ENCODE measurements at regions not wholly inside any gene's neighbourhood (a gene's known extent, or its start where the extent isn't known, plus 50 kb on each side); places are given as distances from the start of the nearest gene placed in this dataset.

- no peak for DNase-seq
Measured at GRCh38 chr4:23241408-23241807, 548.7 kb downstream of the GBA3 start.

GRCh38 chr4:23238848-23239247 is 546.1 kb downstream of the GBA3 start:
- DNase-seq = no peak

GRCh38 chr4:23237771-23238170 is 545.0 kb downstream of the GBA3 start:
- DNase-seq = no peak

GRCh38 chr4:23235628-23236390 is 543.1 kb downstream of the GBA3 start:
- DNase-seq = no peak

GRCh38 chr4:23234716-23235115 is 542.0 kb downstream of the GBA3 start:
- no peak for DNase-seq

GRCh38 chr4:23234018-23234417 is 541.3 kb downstream of the GBA3 start:
- no peak for DNase-seq

GRCh38 chr4:23233596-23233995 is 540.9 kb downstream of the GBA3 start:
- no peak for DNase-seq

- DNase-seq = no peak
Measured at GRCh38 chr4:23232987-23233386, 540.2 kb downstream of the GBA3 start.

GRCh38 chr4:23225564-23225963 is 532.8 kb downstream of the GBA3 start:
- DNase-seq = no peak

- DNase-seq = no peak
Measured at GRCh38 chr4:23224684-23225420, 532.1 kb downstream of the GBA3 start.

- no peak for DNase-seq
Measured at GRCh38 chr4:23220911-23221310, 528.2 kb downstream of the GBA3 start.

- DNase-seq = no peak
Measured at GRCh38 chr4:23219779-23220408, 527.2 kb downstream of the GBA3 start.

GRCh38 chr4:23213198-23213597 is 520.5 kb downstream of the GBA3 start:
- DNase-seq = no peak

GRCh38 chr4:23212558-23212957 is 519.8 kb downstream of the GBA3 start:
- DNase-seq = no peak

- DNase-seq = no peak
Measured at GRCh38 chr4:23207059-23207458, 514.3 kb downstream of the GBA3 start.

GRCh38 chr4:23202712-23203247 is 510.0 kb downstream of the GBA3 start:
- DNase-seq = no peak

- DNase-seq = no peak
Measured at GRCh38 chr4:23194751-23195150, 502.0 kb downstream of the GBA3 start.

GRCh38 chr4:23174179-23174578 is 481.4 kb downstream of the GBA3 start:
- DNase-seq = no peak

- peak; percentile 80 for DNase-seq
Measured at GRCh38 chr4:23171976-23172375, 479.2 kb downstream of the GBA3 start.

- no peak for DNase-seq
Measured at GRCh38 chr4:23169608-23170311, 477.0 kb downstream of the GBA3 start.

- no peak for DNase-seq
Measured at GRCh38 chr4:23166919-23167318, 474.2 kb downstream of the GBA3 start.

GRCh38 chr4:23166407-23166806 is 473.7 kb downstream of the GBA3 start:
- no peak for DNase-seq

GRCh38 chr4:23165669-23166068 is 472.9 kb downstream of the GBA3 start:
- DNase-seq = no peak

All from fibroblast of skin of back (primary cell).